ENCODE measurements at regions not wholly inside any gene's neighbourhood (a gene's known extent, or its start where the extent isn't known, plus 50 kb on each side); places are given as distances from the start of the nearest gene placed in this dataset.
"Not testable (repeated sequence)": the region's sequence is repeated elsewhere in the genome, so short reads cannot be mapped to it uniquely, and the experiment has no call there.

DNA sequence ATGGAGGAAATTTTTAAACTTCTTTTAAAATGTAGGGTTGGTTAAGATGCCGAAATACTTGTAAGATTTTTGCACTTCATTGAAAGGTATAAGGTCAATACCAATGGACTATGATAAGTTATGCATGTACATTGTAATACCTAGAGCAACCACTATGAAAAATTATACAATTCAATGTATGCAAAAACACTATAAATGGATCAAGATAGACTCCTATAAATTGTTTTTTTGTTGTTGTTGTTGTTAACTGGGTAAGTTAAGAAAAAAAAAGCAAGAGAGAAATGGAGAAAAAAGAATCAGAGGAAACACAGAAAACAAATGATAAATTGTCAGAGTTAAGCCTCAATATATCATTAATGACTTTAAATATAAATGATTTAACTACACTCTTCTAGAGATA lies 421.2 kb downstream of the TMEM182 start:
- WGBS (ENCODE audit: insufficient coverage): no CpG with 5 or more reads among the region's 1 CpG
- H3K9me3 ChIP-seq (ENCODE audit: control extremely low read depth in 1 of 5, control insufficient read depth in 4 of 5, insufficient read depth in 2 of 5, low read depth in 1 of 5, low read length in 4 of 5): peaks cover 0 to 3% (median 0%) of the 10 kb centered on the region in 5 experiments
- H3K27me3 ChIP-seq (replicated peaks in 2 of 5; ENCODE audit: control insufficient read depth in 4 of 5, insufficient read depth in 5 of 5, low read length in 4 of 5): peaks cover 0 to 5% (median 2%) of the 10 kb centered on the region in 5 experiments
- H3K27ac ChIP-seq (ENCODE audit: insufficient read depth in 1 of 2, low read depth in 1 of 2, low read length in 2 of 2, poor library complexity in 1 of 2, severe bottlenecking in 2 of 2): no peak overlapping the region
- CTCF ChIA-PET: no interaction called here
- no peak for DNase-seq
- no peaks in the 10 kb centered on the region for H3K36me3 ChIP-seq (ENCODE audit: control insufficient read depth in 4 of 4, insufficient read depth in 4 of 4, low read length in 3 of 4)
- no peak overlapping the region for H3K4me3 ChIP-seq (ENCODE audit: control insufficient read depth in 1 of 7, extremely low read depth in 1 of 7, insufficient read depth in 4 of 7, low read depth in 2 of 7, low read length in 6 of 7)
- H3K4me1 ChIP-seq (ENCODE audit: control extremely low read depth in 1 of 4, control insufficient read depth in 4 of 4, insufficient read depth in 4 of 4, low read length in 3 of 4): no peaks in the 10 kb centered on the region
- POLR2A ChIA-PET: no interaction called here

- H3K36me3 ChIP-seq (ENCODE audit: control insufficient read depth in 4 of 4, insufficient read depth in 4 of 4, low read length in 3 of 4): no peaks in the 10 kb centered on the region
- 80% methylated on average over 1 of the region's 3 CpGs for WGBS (ENCODE audit: insufficient coverage)
- no peak overlapping the region for H3K4me3 ChIP-seq (ENCODE audit: control insufficient read depth in 1 of 7, extremely low read depth in 1 of 7, insufficient read depth in 4 of 7, low read depth in 2 of 7, low read length in 6 of 7)
- H3K27ac ChIP-seq (ENCODE audit: insufficient read depth in 1 of 2, low read depth in 1 of 2, low read length in 2 of 2, poor library complexity in 1 of 2, severe bottlenecking in 2 of 2): no peak overlapping the region
- H3K27me3 ChIP-seq (replicated peaks in 2 of 5; ENCODE audit: control insufficient read depth in 4 of 5, insufficient read depth in 5 of 5, low read length in 4 of 5): no peaks in the 10 kb centered on the region
- ChIA-PET CTCF (no interaction called here), POLR2A (no interaction called here)
- H3K4me1 ChIP-seq (ENCODE audit: control extremely low read depth in 1 of 4, control insufficient read depth in 4 of 4, insufficient read depth in 4 of 4, low read length in 3 of 4): no peaks in the 10 kb centered on the region
- DNase-seq: no peak
- no peaks in the 10 kb centered on the region for H3K9me3 ChIP-seq (ENCODE audit: control extremely low read depth in 1 of 5, control insufficient read depth in 4 of 5, insufficient read depth in 2 of 5, low read depth in 1 of 5, low read length in 4 of 5)
Observed at GRCh38 chr2:103196802-103197201, 435.0 kb downstream of the TMEM182 start.

GRCh38 chr2:103200774-103201173 lies 438.9 kb downstream of the TMEM182 start:
- POLR2A ChIA-PET; H3K4me3 ChIP-seq (ENCODE audit: control insufficient read depth in 1 of 7, extremely low read depth in 1 of 7, insufficient read depth in 4 of 7, low read depth in 2 of 7, low read length in 6 of 7); DNase-seq; H3K36me3 ChIP-seq (ENCODE audit: control insufficient read depth in 4 of 4, insufficient read depth in 4 of 4, low read length in 3 of 4); H3K4me1 ChIP-seq (ENCODE audit: control extremely low read depth in 1 of 4, control insufficient read depth in 4 of 4, insufficient read depth in 4 of 4, low read length in 3 of 4); H3K9me3 ChIP-seq (ENCODE audit: control extremely low read depth in 1 of 5, control insufficient read depth in 4 of 5, insufficient read depth in 2 of 5, low read depth in 1 of 5, low read length in 4 of 5); H3K27ac ChIP-seq (ENCODE audit: insufficient read depth in 1 of 2, low read depth in 1 of 2, low read length in 2 of 2, poor library complexity in 1 of 2, severe bottlenecking in 2 of 2); H3K27me3 ChIP-seq (replicated peaks in 2 of 5; ENCODE audit: control insufficient read depth in 4 of 5, insufficient read depth in 5 of 5, low read length in 4 of 5); CTCF ChIA-PET: not testable (repeated sequence)
- WGBS (ENCODE audit: insufficient coverage): 87% methylated on average over 4 of the region's 4 CpGs

- H3K9me3 ChIP-seq (ENCODE audit: control extremely low read depth in 1 of 5, control insufficient read depth in 4 of 5, insufficient read depth in 2 of 5, low read depth in 1 of 5, low read length in 4 of 5): no peaks in the 10 kb centered on the region
- ChIA-PET POLR2A (no interaction called here), CTCF (no interaction called here)
- no peaks in the 10 kb centered on the region for H3K27me3 ChIP-seq (replicated peaks in 2 of 5; ENCODE audit: control insufficient read depth in 4 of 5, insufficient read depth in 5 of 5, low read length in 4 of 5)
- H3K4me1 ChIP-seq (ENCODE audit: control extremely low read depth in 1 of 4, control insufficient read depth in 4 of 4, insufficient read depth in 4 of 4, low read length in 3 of 4): no peaks in the 10 kb centered on the region
- 100% methylated on average over 2 of the region's 3 CpGs for WGBS (ENCODE audit: insufficient coverage)
- H3K4me3 ChIP-seq (ENCODE audit: control insufficient read depth in 1 of 7, extremely low read depth in 1 of 7, insufficient read depth in 4 of 7, low read depth in 2 of 7, low read length in 6 of 7): no peak overlapping the region
- no peak overlapping the region for H3K27ac ChIP-seq (ENCODE audit: insufficient read depth in 1 of 2, low read depth in 1 of 2, low read length in 2 of 2, poor library complexity in 1 of 2, severe bottlenecking in 2 of 2)
- DNase-seq: no peak
- no peaks in the 10 kb centered on the region for H3K36me3 ChIP-seq (ENCODE audit: control insufficient read depth in 4 of 4, insufficient read depth in 4 of 4, low read length in 3 of 4)
Observed at GRCh38 chr2:103208916-103209315, 447.1 kb downstream of the TMEM182 start.

DNA sequence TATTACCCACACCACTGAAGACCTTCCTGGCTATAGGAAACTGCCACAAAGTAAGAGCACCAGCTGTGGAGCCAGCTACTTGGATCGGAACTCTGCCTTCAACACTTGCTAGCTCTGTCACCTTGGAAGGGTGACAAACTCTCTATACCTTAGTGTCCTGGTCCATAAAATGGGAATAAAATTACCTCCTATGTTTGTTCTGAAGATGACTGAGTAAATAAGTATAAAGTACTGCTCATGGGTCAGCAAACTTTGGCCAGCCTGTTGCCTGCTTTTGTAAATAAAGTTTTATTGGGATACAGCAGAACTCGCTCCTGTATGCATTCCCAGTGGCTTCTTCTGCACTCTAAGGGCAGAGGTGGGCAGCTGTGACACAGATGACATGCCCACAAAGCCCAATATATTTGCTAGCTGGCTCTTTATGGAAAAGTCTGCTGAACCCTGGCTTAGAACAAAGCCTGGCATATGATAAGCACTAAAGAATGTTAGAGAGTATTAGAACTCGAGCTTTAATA lies 451.3 kb downstream of the TMEM182 start:
- no peaks in the 10 kb centered on the region for H3K36me3 ChIP-seq (ENCODE audit: control insufficient read depth in 4 of 4, insufficient read depth in 4 of 4, low read length in 3 of 4)
- no peaks in the 10 kb centered on the region for H3K9me3 ChIP-seq (ENCODE audit: control extremely low read depth in 1 of 5, control insufficient read depth in 4 of 5, insufficient read depth in 2 of 5, low read depth in 1 of 5, low read length in 4 of 5)
- ChIA-PET CTCF (no interaction called here), POLR2A (no interaction called here)
- H3K27me3 ChIP-seq (replicated peaks in 2 of 5; ENCODE audit: control insufficient read depth in 4 of 5, insufficient read depth in 5 of 5, low read length in 4 of 5): no peaks in the 10 kb centered on the region
- no peaks in the 10 kb centered on the region for H3K4me1 ChIP-seq (ENCODE audit: control extremely low read depth in 1 of 4, control insufficient read depth in 4 of 4, insufficient read depth in 4 of 4, low read length in 3 of 4)
- H3K4me3 ChIP-seq (ENCODE audit: control insufficient read depth in 1 of 7, extremely low read depth in 1 of 7, insufficient read depth in 4 of 7, low read depth in 2 of 7, low read length in 6 of 7): no peak overlapping the region
- WGBS (ENCODE audit: insufficient coverage): 93% methylated on average over 2 of the region's 3 CpGs
- H3K27ac ChIP-seq (ENCODE audit: insufficient read depth in 1 of 2, low read depth in 1 of 2, low read length in 2 of 2, poor library complexity in 1 of 2, severe bottlenecking in 2 of 2): no peak overlapping the region
- DNase-seq: no peak

- no peaks in the 10 kb centered on the region for H3K36me3 ChIP-seq (ENCODE audit: control insufficient read depth in 4 of 4, insufficient read depth in 4 of 4, low read length in 3 of 4)
- no peak for DNase-seq
- no peaks in the 10 kb centered on the region for H3K27me3 ChIP-seq (replicated peaks in 2 of 5; ENCODE audit: control insufficient read depth in 4 of 5, insufficient read depth in 5 of 5, low read length in 4 of 5)
- ChIA-PET CTCF (no interaction called here), POLR2A (no interaction called here)
- no peak overlapping the region for H3K4me3 ChIP-seq (ENCODE audit: control insufficient read depth in 1 of 7, extremely low read depth in 1 of 7, insufficient read depth in 4 of 7, low read depth in 2 of 7, low read length in 6 of 7)
- no peaks in the 10 kb centered on the region for H3K9me3 ChIP-seq (ENCODE audit: control extremely low read depth in 1 of 5, control insufficient read depth in 4 of 5, insufficient read depth in 2 of 5, low read depth in 1 of 5, low read length in 4 of 5)
- no peak overlapping the region for H3K27ac ChIP-seq (ENCODE audit: insufficient read depth in 1 of 2, low read depth in 1 of 2, low read length in 2 of 2, poor library complexity in 1 of 2, severe bottlenecking in 2 of 2)
- no peaks in the 10 kb centered on the region for H3K4me1 ChIP-seq (ENCODE audit: control extremely low read depth in 1 of 4, control insufficient read depth in 4 of 4, insufficient read depth in 4 of 4, low read length in 3 of 4)
Observed at GRCh38 chr2:103218516-103218915, 456.7 kb downstream of the TMEM182 start.

DNA sequence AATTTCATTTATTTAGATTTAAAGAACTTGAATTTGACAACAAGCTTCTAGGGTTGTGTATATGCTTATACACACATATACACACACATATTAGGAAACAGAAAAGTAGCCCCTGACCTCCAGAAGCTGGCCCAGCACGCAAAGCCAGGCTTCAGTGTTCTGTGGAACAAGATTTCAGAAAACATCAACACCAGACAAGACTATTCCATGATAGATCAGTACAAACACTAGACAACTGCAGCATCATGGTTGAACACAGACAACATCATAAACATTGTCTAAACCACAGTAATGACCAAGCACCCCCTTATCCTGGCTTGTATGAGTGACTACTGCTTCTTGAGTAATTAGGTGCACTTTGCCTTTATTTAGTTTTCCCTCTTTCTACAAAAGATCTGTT lies 457.6 kb downstream of the TMEM182 start:
- Histone ChIP-seq H3K4me1 (ENCODE audit: control extremely low read depth in 1 of 4, control insufficient read depth in 4 of 4, insufficient read depth in 4 of 4, low read length in 3 of 4) (no peaks in the 10 kb centered on the region), H3K4me3 (ENCODE audit: control insufficient read depth in 1 of 7, extremely low read depth in 1 of 7, insufficient read depth in 4 of 7, low read depth in 2 of 7, low read length in 6 of 7) (no peak overlapping the region), H3K36me3 (ENCODE audit: control insufficient read depth in 4 of 4, insufficient read depth in 4 of 4, low read length in 3 of 4) (no peaks in the 10 kb centered on the region), H3K27me3 (replicated peaks in 2 of 5; ENCODE audit: control insufficient read depth in 4 of 5, insufficient read depth in 5 of 5, low read length in 4 of 5) (no peaks in the 10 kb centered on the region), H3K27ac (ENCODE audit: insufficient read depth in 1 of 2, low read depth in 1 of 2, low read length in 2 of 2, poor library complexity in 1 of 2, severe bottlenecking in 2 of 2) (no peak overlapping the region), H3K9me3 (ENCODE audit: control extremely low read depth in 1 of 5, control insufficient read depth in 4 of 5, insufficient read depth in 2 of 5, low read depth in 1 of 5, low read length in 4 of 5) (no peaks in the 10 kb centered on the region)
- DNase-seq: no peak
- WGBS (ENCODE audit: insufficient coverage): no CpG with 5 or more reads among the region's 1 CpG
- CTCF ChIA-PET: no interaction called here
- POLR2A ChIA-PET: no interaction called here

GRCh38 chr2:103222969-103223368 lies 461.1 kb downstream of the TMEM182 start:
- Histone ChIP-seq H3K9me3 (ENCODE audit: control extremely low read depth in 1 of 5, control insufficient read depth in 4 of 5, insufficient read depth in 2 of 5, low read depth in 1 of 5, low read length in 4 of 5) (no peaks in the 10 kb centered on the region), H3K27ac (ENCODE audit: insufficient read depth in 1 of 2, low read depth in 1 of 2, low read length in 2 of 2, poor library complexity in 1 of 2, severe bottlenecking in 2 of 2) (no peak overlapping the region), H3K4me3 (ENCODE audit: control insufficient read depth in 1 of 7, extremely low read depth in 1 of 7, insufficient read depth in 4 of 7, low read depth in 2 of 7, low read length in 6 of 7) (no peak overlapping the region), H3K27me3 (replicated peaks in 2 of 5; ENCODE audit: control insufficient read depth in 4 of 5, insufficient read depth in 5 of 5, low read length in 4 of 5) (peaks cover 0 to 2% (median 0%) of the 10 kb centered on the region in 5 experiments), H3K36me3 (ENCODE audit: control insufficient read depth in 4 of 4, insufficient read depth in 4 of 4, low read length in 3 of 4) (no peaks in the 10 kb centered on the region), H3K4me1 (ENCODE audit: control extremely low read depth in 1 of 4, control insufficient read depth in 4 of 4, insufficient read depth in 4 of 4, low read length in 3 of 4) (no peaks in the 10 kb centered on the region)
- ChIA-PET CTCF (no interaction called here), POLR2A (no interaction called here)
- DNase-seq: no peak

Measured in common myeloid progenitor, CD34-positive (primary cell).